Choroid plexus epithelial cell (primary cell): ENCODE measurements at regions not wholly inside any gene's neighbourhood (a gene's known extent, or its start where the extent isn't known, plus 50 kb on each side); places are given as distances from the start of the nearest gene placed in this dataset.
A peak's percentile ranks its signal among the peaks of the same experiment; 100 is the strongest.

Source experiments
- DNase-seq: peaks from one replicate; pipeline ENCODE4 v3.0.0-alpha.2; 2010; ENCODE audit warnings: low read depth
- H3K4me3 ChIP-seq: 2 replicates; pipeline ENCODE4 v1.5.1; 2011; ENCODE audit warnings: low read depth, mild to moderate bottlenecking, control low read depth, low read length, moderate library complexity
- CTCF ChIP-seq: conservative IDR thresholded peaks from 2 replicates; pipeline ENCODE4 v1.5.1; 2011; ENCODE audit warnings: low read depth, mild to moderate bottlenecking, control low read depth, inconsistent platforms, low read length, moderate library complexity

- no peak for TF ChIP-seq CTCF
- no peak for DNase-seq
- no peak overlapping the region for H3K4me3 ChIP-seq
Measured at GRCh38 chr3:150152567-150152966, 181.9 kb upstream of the PFN2 start.

- H3K4me3 ChIP-seq, result no peak overlapping the region
- TF ChIP-seq CTCF, result no peak
- DNase-seq, result peak; percentile 49
Measured at GRCh38 chr3:150150633-150151032, 179.9 kb upstream of the PFN2 start.

- no peak overlapping the region for H3K4me3 ChIP-seq
- no peak for TF ChIP-seq CTCF
- peak; percentile 83 for DNase-seq
Measured at GRCh38 chr3:150149651-150150051, 179.0 kb upstream of the PFN2 start.

GRCh38 chr3:150148227-150148626 lies 177.5 kb upstream of the PFN2 start:
- DNase-seq, result no peak
- no peak overlapping the region for H3K4me3 ChIP-seq
- TF ChIP-seq CTCF, result no peak

- no peak overlapping the region for H3K4me3 ChIP-seq
- TF ChIP-seq CTCF, result no peak
- DNase-seq, result peak; percentile 91
Measured at GRCh38 chr3:150147776-150148175, 177.1 kb upstream of the PFN2 start.

GRCh38 chr3:150146991-150147761 lies 176.5 kb upstream of the PFN2 start:
- H3K4me3 ChIP-seq, result peak overlapping the region; percentile 11
- DNase-seq, result peak; percentile 97
- no peak for TF ChIP-seq CTCF

GRCh38 chr3:150145659-150146058 lies 175.0 kb upstream of the PFN2 start:
- DNase-seq, result peak; percentile 97
- TF ChIP-seq CTCF, result no peak

More at GRCh38 chr3:150145659-150146058, 175.0 kb upstream of the PFN2 start:
- no peak overlapping the region for H3K4me3 ChIP-seq
